ENCODE measurements at regions not wholly inside any gene's neighbourhood (a gene's known extent, or its start where the extent isn't known, plus 50 kb on each side); places are given as distances from the start of the nearest gene placed in this dataset.

- Histone ChIP-seq H4K20me1 (ENCODE audit: insufficient read depth) (no peaks in the 10 kb centered on the region), H3K4me3 (no peak overlapping the region), H3K27ac (no peak overlapping the region), H3K36me3 (ENCODE audit: low read depth) (no peaks in the 10 kb centered on the region), H3K27me3 (ENCODE audit: insufficient read depth, low read depth) (peaks cover 23% of the 10 kb centered on the region; the same call in 1 of the 2 replicates), H3K9me3 (ENCODE audit: insufficient read depth, low read depth) (no peaks in the 10 kb centered on the region), H3K79me2 (ENCODE audit: low read depth) (no peaks in the 10 kb centered on the region), H3K4me1 (replicated peaks; ENCODE audit: insufficient read depth) (no peaks in the 10 kb centered on the region), H3K4me2 (no peak overlapping the region), H2AFZ (no peak overlapping the region), H3F3A (ENCODE audit: insufficient read depth, low read depth) (no peaks in the 10 kb centered on the region), H3K9me2 (ENCODE audit: insufficient read depth) (no peaks in the 10 kb centered on the region)
- intact Hi-C loops (cut with micrococcal nuclease; ENCODE audit: unreplicated experiment) = no loop called here
- BruUV-seq (replicated peaks) = no TSS peak
- CTCF ChIA-PET = no interaction called here
- TF ChIP-seq CTCF (conservative IDR thresholded peaks at IDR 0.05) (no peak), EZH2 (IDR thresholded peaks at IDR 0.05; ENCODE audit: low read depth) (no peak)
- POLR2A ChIA-PET (ENCODE audit: unreplicated experiment) = no interaction called here
- no peak for DNase-seq
Observed at GRCh38 chr16:80263181-80263823, 277.5 kb upstream of the DYNLRB2 start.

GRCh38 chr16:80260906-80261311, 279.9 kb upstream of the DYNLRB2 start:
- Histone ChIP-seq H4K20me1 (ENCODE audit: insufficient read depth) (no peaks in the 10 kb centered on the region), H3K27ac (no peak overlapping the region), H3K9me2 (ENCODE audit: insufficient read depth) (no peaks in the 10 kb centered on the region), H3K4me2 (no peak overlapping the region), H3K4me1 (replicated peaks; ENCODE audit: insufficient read depth) (no peaks in the 10 kb centered on the region), H3K4me3 (no peak overlapping the region), H3K27me3 (ENCODE audit: insufficient read depth, low read depth) (peaks cover 20% of the 10 kb centered on the region; the same call in 1 of the 2 replicates), H3K36me3 (ENCODE audit: low read depth) (no peaks in the 10 kb centered on the region), H2AFZ (no peak overlapping the region), H3K79me2 (ENCODE audit: low read depth) (no peaks in the 10 kb centered on the region), H3K9me3 (ENCODE audit: insufficient read depth, low read depth) (no peaks in the 10 kb centered on the region), H3F3A (ENCODE audit: insufficient read depth, low read depth) (no peaks in the 10 kb centered on the region)
- TF ChIP-seq CTCF (conservative IDR thresholded peaks at IDR 0.05) = no peak
- no peak for TF ChIP-seq EZH2 (IDR thresholded peaks at IDR 0.05; ENCODE audit: low read depth)
- BruUV-seq (replicated peaks) = no TSS peak
- intact Hi-C loops (cut with micrococcal nuclease; ENCODE audit: unreplicated experiment) = no loop called here
- POLR2A ChIA-PET (ENCODE audit: unreplicated experiment) = no interaction called here
- CTCF ChIA-PET = no interaction called here
- DNase-seq = no peak

- H2AFZ ChIP-seq = no peak overlapping the region
- ChIA-PET POLR2A (ENCODE audit: unreplicated experiment) (no interaction called here), CTCF (no interaction called here)
- H3K4me3 ChIP-seq = no peak overlapping the region
- H3K9me3 ChIP-seq (ENCODE audit: insufficient read depth, low read depth) = no peaks in the 10 kb centered on the region
- no peak overlapping the region for H3K27ac ChIP-seq
- H3K27me3 ChIP-seq (ENCODE audit: insufficient read depth, low read depth) = peaks cover 18% of the 10 kb centered on the region; the same call in 1 of the 2 replicates
- no peak overlapping the region for H3K4me2 ChIP-seq
- BruUV-seq (replicated peaks) = no TSS peak
- no peaks in the 10 kb centered on the region for H3K36me3 ChIP-seq (ENCODE audit: low read depth)
- intact Hi-C loops (cut with micrococcal nuclease; ENCODE audit: unreplicated experiment) = no loop called here
- H3K79me2 ChIP-seq (ENCODE audit: low read depth) = no peaks in the 10 kb centered on the region
- no peaks in the 10 kb centered on the region for H3K9me2 ChIP-seq (ENCODE audit: insufficient read depth)
- H3F3A ChIP-seq (ENCODE audit: insufficient read depth, low read depth) = no peaks in the 10 kb centered on the region
- TF ChIP-seq CTCF (conservative IDR thresholded peaks at IDR 0.05) = no peak
- TF ChIP-seq EZH2 (IDR thresholded peaks at IDR 0.05; ENCODE audit: low read depth) = no peak
- no peak for DNase-seq
- H3K4me1 ChIP-seq (replicated peaks; ENCODE audit: insufficient read depth) = no peaks in the 10 kb centered on the region
- no peaks in the 10 kb centered on the region for H4K20me1 ChIP-seq (ENCODE audit: insufficient read depth)
Observed at GRCh38 chr16:80259290-80259805, 281.4 kb upstream of the DYNLRB2 start.

Data from PC-9 (cell line).